ENCODE measurements at regions not wholly inside any gene's neighbourhood (a gene's known extent, or its start where the extent isn't known, plus 50 kb on each side); places are given as distances from the start of the nearest gene placed in this dataset.

DNA sequence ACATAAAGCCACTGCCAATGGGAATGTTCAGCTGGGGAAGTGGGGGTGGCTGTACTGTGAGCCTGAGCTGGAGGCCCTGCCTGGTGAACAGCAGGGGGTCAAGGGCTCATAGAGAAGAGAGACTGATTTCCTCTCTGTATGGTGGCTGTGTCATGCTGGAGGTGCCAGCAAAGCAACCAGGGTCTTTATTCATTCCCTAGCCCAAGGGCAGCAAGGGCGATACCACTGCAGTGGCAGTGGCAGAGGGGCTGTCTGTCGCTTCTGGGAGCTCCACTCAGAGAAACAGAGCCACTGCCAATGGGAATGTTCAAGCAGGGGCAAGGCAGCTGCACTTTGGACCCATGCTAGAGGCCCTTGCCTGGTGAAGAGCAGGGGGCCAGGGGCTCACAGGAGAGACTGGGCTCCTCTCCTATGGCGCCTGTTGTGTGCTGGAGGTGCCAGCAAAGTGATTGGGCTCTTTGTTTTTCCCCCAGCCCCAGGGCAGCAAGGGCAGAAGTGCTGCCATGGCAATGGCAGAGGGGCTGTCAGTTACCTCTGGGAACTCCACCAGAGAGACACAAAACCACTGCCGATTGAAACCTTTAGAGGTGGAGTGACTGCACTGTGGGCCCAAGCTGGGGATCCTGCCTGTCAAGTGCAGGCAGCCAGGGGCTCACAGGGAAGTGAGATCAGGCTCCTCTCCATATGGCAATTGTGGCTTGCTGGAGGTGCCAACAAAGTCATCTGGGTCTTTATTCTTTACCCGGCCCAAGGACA, 545.1 kb downstream of the SH2D4B start:
- Mint-ChIP-seq H3K4me1 (ENCODE audit: low read depth) (no peaks in the 10 kb centered on the region), H3K27me3 (ENCODE audit: low read depth) (no peaks in the 10 kb centered on the region), H3K27ac (no peak overlapping the region), H3K4me3 (no peak overlapping the region), H3K36me3 (ENCODE audit: low read depth) (no peaks in the 10 kb centered on the region), H3K9me3 (no peaks in the 10 kb centered on the region)

DNA sequence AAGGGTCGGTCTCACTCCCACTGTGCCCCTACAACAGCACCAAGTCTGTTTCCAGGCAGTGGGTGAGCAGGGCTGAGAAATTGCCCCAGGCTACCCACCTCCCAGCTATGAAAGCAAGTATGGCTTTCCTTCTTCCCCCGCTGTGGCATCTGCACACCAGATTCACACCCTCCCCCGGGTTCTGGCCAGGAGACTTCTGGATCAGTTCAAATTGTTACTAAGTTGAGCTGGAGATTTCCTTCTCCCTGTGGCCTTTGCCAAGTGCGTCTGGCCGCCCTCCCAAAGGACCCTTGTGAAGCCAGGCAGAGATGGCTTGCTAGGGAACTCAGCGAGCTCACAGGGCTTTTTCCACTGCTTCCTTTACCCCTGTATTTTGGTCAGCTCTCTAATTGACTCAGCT, 555.4 kb downstream of the SH2D4B start:
- Mint-ChIP-seq H3K27ac (no peak overlapping the region), H3K9me3 (no peaks in the 10 kb centered on the region), H3K4me3 (no peak overlapping the region), H3K36me3 (ENCODE audit: low read depth) (no peaks in the 10 kb centered on the region), H3K4me1 (ENCODE audit: low read depth) (no peaks in the 10 kb centered on the region), H3K27me3 (ENCODE audit: low read depth) (no peaks in the 10 kb centered on the region)

- no peaks in the 10 kb centered on the region for H3K9me3 Mint-ChIP-seq
- no peaks in the 10 kb centered on the region for H3K4me1 Mint-ChIP-seq (ENCODE audit: low read depth)
- no peaks in the 10 kb centered on the region for H3K27me3 Mint-ChIP-seq (ENCODE audit: low read depth)
Measured at GRCh38 chr10:81095238-81095637, 557.5 kb downstream of the SH2D4B start.

GRCh38 chr10:81096558-81096957, 558.9 kb downstream of the SH2D4B start:
- Mint-ChIP-seq H3K27me3 (ENCODE audit: low read depth) (no peaks in the 10 kb centered on the region), H3K9me3 (no peaks in the 10 kb centered on the region), H3K36me3 (ENCODE audit: low read depth) (no peaks in the 10 kb centered on the region), H3K4me3 (no peak overlapping the region), H3K27ac (no peak overlapping the region), H3K4me1 (ENCODE audit: low read depth) (no peaks in the 10 kb centered on the region)

More at GRCh38 chr10:81095238-81095637, 557.5 kb downstream of the SH2D4B start:
- H3K4me3 Mint-ChIP-seq = no peak overlapping the region
- H3K27ac Mint-ChIP-seq = no peak overlapping the region
- no peaks in the 10 kb centered on the region for H3K36me3 Mint-ChIP-seq (ENCODE audit: low read depth)

DNA sequence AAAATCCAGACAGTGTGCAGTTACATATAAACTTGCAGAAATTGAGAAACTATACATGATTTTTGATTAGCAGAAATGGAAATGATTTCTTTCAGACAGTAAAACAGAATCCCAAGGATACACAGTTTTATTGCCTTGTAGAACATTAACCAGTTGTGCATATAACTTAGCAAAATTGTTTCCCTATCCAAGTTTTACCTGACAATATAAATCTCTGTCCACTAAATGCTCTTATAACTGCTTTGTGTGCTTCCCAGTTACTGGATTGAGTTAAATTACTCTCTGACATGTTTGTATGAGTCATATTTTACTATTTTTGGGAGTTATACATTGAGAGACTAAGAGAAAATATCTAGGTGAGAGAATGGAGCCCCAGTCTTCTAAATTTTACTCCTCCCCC, 563.4 kb downstream of the SH2D4B start:
- Mint-ChIP-seq H3K4me3 (no peak overlapping the region), H3K4me1 (ENCODE audit: low read depth) (no peaks in the 10 kb centered on the region), H3K36me3 (ENCODE audit: low read depth) (no peaks in the 10 kb centered on the region), H3K9me3 (no peaks in the 10 kb centered on the region), H3K27ac (no peak overlapping the region), H3K27me3 (ENCODE audit: low read depth) (no peaks in the 10 kb centered on the region)

- Mint-ChIP-seq H3K9me3 (no peaks in the 10 kb centered on the region), H3K27me3 (ENCODE audit: low read depth) (no peaks in the 10 kb centered on the region), H3K4me1 (ENCODE audit: low read depth) (no peaks in the 10 kb centered on the region), H3K36me3 (ENCODE audit: low read depth) (no peaks in the 10 kb centered on the region), H3K4me3 (no peak overlapping the region), H3K27ac (no peak overlapping the region)
Measured at GRCh38 chr10:81104494-81104893, 566.8 kb downstream of the SH2D4B start.

GRCh38 chr10:81108516-81109199, 571.0 kb downstream of the SH2D4B start:
- no peaks in the 10 kb centered on the region for H3K27me3 Mint-ChIP-seq (ENCODE audit: low read depth)
- H3K4me1 Mint-ChIP-seq (ENCODE audit: low read depth) = no peaks in the 10 kb centered on the region
- no peak overlapping the region for H3K27ac Mint-ChIP-seq
- no peak overlapping the region for H3K4me3 Mint-ChIP-seq
- H3K9me3 Mint-ChIP-seq = no peaks in the 10 kb centered on the region
- no peaks in the 10 kb centered on the region for H3K36me3 Mint-ChIP-seq (ENCODE audit: low read depth)

DNA sequence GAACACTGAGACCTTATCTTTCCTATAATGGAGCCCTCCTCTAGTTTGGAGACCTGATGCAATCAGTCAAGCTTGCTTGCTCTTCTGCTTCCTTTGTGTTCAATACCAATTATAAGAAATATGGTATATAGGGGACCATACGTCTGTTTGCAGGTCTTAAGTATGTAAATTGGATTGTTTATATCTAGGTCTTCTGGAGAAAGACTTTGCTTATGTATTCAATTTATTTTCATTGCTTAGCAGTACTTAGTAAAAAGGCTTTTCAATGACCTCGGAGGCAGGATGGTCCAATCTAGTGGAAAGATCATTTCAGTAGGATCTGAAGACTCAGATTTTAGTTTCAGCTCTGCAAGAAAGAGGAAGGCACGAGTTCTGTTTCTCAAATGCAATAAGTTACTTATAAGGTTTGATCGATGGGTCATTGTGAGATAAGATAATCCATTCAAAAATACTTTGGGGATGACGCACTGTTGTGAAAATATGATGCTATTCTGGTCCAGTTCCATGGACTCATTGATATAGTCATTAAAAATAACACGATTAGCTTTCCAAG, 571.6 kb downstream of the SH2D4B start:
- Mint-ChIP-seq H3K36me3 (ENCODE audit: low read depth) (no peaks in the 10 kb centered on the region), H3K27ac (no peak overlapping the region), H3K4me1 (ENCODE audit: low read depth) (no peaks in the 10 kb centered on the region), H3K4me3 (no peak overlapping the region), H3K27me3 (ENCODE audit: low read depth) (no peaks in the 10 kb centered on the region), H3K9me3 (no peaks in the 10 kb centered on the region)

DNA sequence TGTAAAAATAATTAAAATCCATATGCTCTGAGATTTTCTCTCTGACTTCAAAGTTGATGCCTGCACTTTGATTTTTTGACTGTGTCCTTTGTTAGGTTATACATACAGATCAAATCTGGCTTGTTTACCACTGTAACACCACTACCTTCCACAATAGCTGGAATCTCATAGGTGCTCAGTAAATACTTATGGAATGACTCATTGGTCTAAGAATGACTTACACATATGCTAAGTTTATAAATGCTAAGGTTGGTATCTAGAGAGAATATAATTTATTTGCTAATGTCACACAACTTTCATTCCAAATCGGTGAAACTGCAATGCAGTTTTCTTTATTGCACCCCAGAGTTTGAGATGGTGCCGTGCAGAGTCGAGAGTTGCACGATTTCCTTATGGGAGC, 578.5 kb downstream of the SH2D4B start:
- Mint-ChIP-seq H3K27me3 (ENCODE audit: low read depth) (no peaks in the 10 kb centered on the region), H3K27ac (no peak overlapping the region), H3K4me1 (ENCODE audit: low read depth) (no peaks in the 10 kb centered on the region), H3K9me3 (no peaks in the 10 kb centered on the region), H3K4me3 (no peak overlapping the region), H3K36me3 (ENCODE audit: low read depth) (no peaks in the 10 kb centered on the region)

GRCh38 chr10:81116990-81117389, 579.3 kb downstream of the SH2D4B start:
- H3K27me3 Mint-ChIP-seq (ENCODE audit: low read depth) = no peaks in the 10 kb centered on the region
- no peaks in the 10 kb centered on the region for H3K9me3 Mint-ChIP-seq
- H3K4me3 Mint-ChIP-seq = no peak overlapping the region
- H3K36me3 Mint-ChIP-seq (ENCODE audit: low read depth) = no peaks in the 10 kb centered on the region
- no peaks in the 10 kb centered on the region for H3K4me1 Mint-ChIP-seq (ENCODE audit: low read depth)
- H3K27ac Mint-ChIP-seq = no peak overlapping the region

DNA sequence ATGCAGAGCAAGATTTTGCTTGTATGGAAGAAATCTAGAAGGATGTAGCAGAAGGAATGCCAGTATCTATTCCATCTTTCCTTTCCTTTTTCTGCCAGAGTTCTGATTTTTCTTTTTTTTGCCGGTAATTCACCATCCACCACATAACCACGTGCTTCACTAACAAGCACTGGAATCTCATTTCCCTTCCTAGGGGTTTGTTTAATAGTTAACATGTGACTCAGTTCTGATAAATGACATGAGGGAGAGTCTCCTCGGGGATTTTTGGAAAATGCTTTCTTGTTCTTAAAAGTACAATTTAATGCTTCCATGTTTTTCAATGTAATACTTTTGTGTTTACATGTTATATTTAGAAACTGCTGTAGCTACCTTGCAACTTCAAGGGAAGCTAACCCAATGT, 590.2 kb downstream of the SH2D4B start:
- no peaks in the 10 kb centered on the region for H3K9me3 Mint-ChIP-seq
- no peaks in the 10 kb centered on the region for H3K27me3 Mint-ChIP-seq (ENCODE audit: low read depth)
- no peaks in the 10 kb centered on the region for H3K36me3 Mint-ChIP-seq (ENCODE audit: low read depth)
- no peak overlapping the region for H3K4me3 Mint-ChIP-seq
- no peak overlapping the region for H3K27ac Mint-ChIP-seq
- no peaks in the 10 kb centered on the region for H3K4me1 Mint-ChIP-seq (ENCODE audit: low read depth)

DNA sequence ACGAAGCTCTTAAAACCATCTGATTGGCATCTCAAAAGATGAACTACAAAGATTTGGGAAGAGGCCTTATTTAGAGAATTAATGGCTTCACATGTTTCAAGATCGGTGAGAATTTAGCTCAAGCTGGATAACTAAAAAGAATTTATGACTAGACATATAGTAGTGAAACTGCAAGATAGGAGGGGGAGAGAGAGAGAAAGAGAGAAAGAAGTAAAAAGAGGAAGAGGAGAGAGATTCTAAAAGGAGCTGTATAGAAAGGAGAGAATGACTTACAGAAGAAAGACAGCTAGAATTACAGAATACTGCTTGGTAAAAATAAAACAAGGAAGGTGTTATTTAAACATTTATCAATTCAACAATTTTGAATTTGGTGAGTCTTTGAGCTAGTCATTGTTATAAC, 592.3 kb downstream of the SH2D4B start:
- H3K27me3 Mint-ChIP-seq (ENCODE audit: low read depth) = no peaks in the 10 kb centered on the region
- H3K4me1 Mint-ChIP-seq (ENCODE audit: low read depth) = no peaks in the 10 kb centered on the region
- no peak overlapping the region for H3K4me3 Mint-ChIP-seq
- no peaks in the 10 kb centered on the region for H3K36me3 Mint-ChIP-seq (ENCODE audit: low read depth)
- H3K27ac Mint-ChIP-seq = no peak overlapping the region
- H3K9me3 Mint-ChIP-seq = no peaks in the 10 kb centered on the region

DNA sequence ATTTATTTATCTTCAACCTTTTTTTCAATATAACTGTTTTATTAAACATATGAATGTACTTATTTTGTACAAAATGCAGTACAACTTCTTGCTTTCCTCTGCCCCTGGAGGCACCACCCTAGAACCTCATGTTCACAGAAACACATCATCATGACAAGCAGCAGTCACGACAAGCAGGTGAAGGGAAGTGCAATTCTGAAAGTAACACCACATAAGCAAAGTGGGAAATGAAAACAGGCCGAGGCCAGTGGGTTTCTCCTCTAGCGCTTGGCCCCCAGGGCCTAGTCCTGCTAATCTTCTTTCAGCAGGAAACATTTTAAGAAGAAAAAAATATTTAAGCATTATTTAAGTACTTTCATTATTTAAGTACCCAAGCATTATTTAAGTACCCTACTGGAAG, 598.1 kb downstream of the SH2D4B start:
- Mint-ChIP-seq H3K36me3 (ENCODE audit: low read depth) (no peaks in the 10 kb centered on the region), H3K4me3 (no peak overlapping the region), H3K27me3 (ENCODE audit: low read depth) (no peaks in the 10 kb centered on the region), H3K4me1 (ENCODE audit: low read depth) (no peaks in the 10 kb centered on the region), H3K9me3 (peaks cover 5% of the 10 kb centered on the region), H3K27ac (no peak overlapping the region)

DNA sequence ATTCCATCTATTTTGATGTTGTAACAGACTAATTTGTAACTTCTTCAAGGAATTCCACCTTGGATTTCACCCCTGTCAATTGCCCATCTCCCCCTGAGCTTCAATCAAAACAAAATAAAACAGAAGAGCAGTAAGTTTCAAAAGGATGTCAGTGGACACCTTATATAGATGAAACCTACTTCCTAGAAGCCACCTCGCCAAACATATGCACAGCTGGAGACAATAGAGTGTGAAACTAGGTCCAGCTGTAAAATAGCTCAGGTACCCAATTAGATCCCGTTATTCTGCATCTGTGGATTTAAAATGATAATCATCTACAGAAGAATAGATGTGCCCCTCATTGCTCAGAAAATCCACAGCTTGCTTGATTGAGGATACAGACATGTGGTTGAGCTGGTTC, 598.6 kb downstream of the SH2D4B start:
- Mint-ChIP-seq H3K27ac (no peak overlapping the region), H3K9me3 (peaks cover 5% of the 10 kb centered on the region), H3K4me3 (no peak overlapping the region), H3K27me3 (ENCODE audit: low read depth) (no peaks in the 10 kb centered on the region), H3K36me3 (ENCODE audit: low read depth) (no peaks in the 10 kb centered on the region), H3K4me1 (ENCODE audit: low read depth) (no peaks in the 10 kb centered on the region)

DNA sequence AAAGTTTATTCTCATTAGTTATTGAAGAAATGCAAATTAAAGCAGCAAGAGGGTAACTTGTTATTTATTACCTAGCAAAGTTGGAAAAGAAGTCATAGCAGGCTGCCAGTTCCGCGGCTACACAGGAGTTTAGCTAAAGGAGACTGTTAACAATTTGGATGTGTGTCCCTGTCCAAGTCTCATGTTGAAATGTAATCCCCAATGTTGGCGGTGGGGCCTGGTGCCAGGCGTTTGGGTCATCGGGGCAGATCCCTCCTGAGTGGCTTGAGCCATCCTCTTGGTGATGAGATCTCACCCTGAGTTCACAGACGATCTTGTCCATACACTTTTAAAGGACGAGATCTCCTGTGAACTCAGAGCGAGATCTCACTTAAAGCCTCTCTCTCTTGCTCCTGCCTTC, 608.3 kb downstream of the SH2D4B start:
- Mint-ChIP-seq H3K9me3 (no peaks in the 10 kb centered on the region), H3K27me3 (ENCODE audit: low read depth) (no peaks in the 10 kb centered on the region), H3K4me1 (ENCODE audit: low read depth) (no peaks in the 10 kb centered on the region), H3K4me3 (no peak overlapping the region), H3K27ac (no peak overlapping the region), H3K36me3 (ENCODE audit: low read depth) (no peaks in the 10 kb centered on the region)

Measured in T-helper 1 cell treated with Interleukin-12 subunit alpha and Interleukin-12 subunit beta and Interleukin-4 antibody, amounts not matched to agents 30 μg/mL and 1 μg/mL, for 36 hours (primary cell).